IPS DF 4.7 (cell line): ENCODE measurements at regions not wholly inside any gene's neighbourhood (a gene's known extent, or its start where the extent isn't known, plus 50 kb on each side); places are given as distances from the start of the nearest gene placed in this dataset.
"Not testable (repeated sequence)": the region's sequence is repeated elsewhere in the genome, so short reads cannot be mapped to it uniquely, and the experiment has no call there.

Source experiments
- DNase-seq: peaks from one replicate; pipeline ENCODE4 v3.0.0-alpha.2; 2013; ENCODE audit warnings: low spot score; ENCODE audit errors: extremely low read depth

GRCh38 chr10:65566906-65567305 lies 1358.9 kb upstream of the LRRTM3 start:
- no peak for DNase-seq

- DNase-seq = peak; percentile 56
These were observed 1355.5 kb upstream of the LRRTM3 start for GRCh38 chr10:65570143-65571010.

- no peak for DNase-seq
These were observed 1354.7 kb upstream of the LRRTM3 start for GRCh38 chr10:65571011-65571570.

- DNase-seq = no peak
These were observed 1344.3 kb upstream of the LRRTM3 start for GRCh38 chr10:65581426-65582026.

GRCh38 chr10:65602182-65602865 lies 1323.5 kb upstream of the LRRTM3 start:
- no peak for DNase-seq

GRCh38 chr10:65611592-65611991 lies 1314.2 kb upstream of the LRRTM3 start:
- no peak for DNase-seq

- DNase-seq = no peak
These were observed 1310.8 kb upstream of the LRRTM3 start for GRCh38 chr10:65614956-65615565.

- DNase-seq = no peak
These were observed 1307.7 kb upstream of the LRRTM3 start for GRCh38 chr10:65618126-65618525.

GRCh38 chr10:65620404-65621048 lies 1305.3 kb upstream of the LRRTM3 start:
- DNase-seq = no peak

GRCh38 chr10:65622608-65623007 lies 1303.2 kb upstream of the LRRTM3 start:
- DNase-seq = no peak

GRCh38 chr10:65628493-65629139 lies 1297.2 kb upstream of the LRRTM3 start:
- DNase-seq = no peak

GRCh38 chr10:65660006-65660405 lies 1265.8 kb upstream of the LRRTM3 start:
- no peak for DNase-seq

- DNase-seq = no peak
These were observed 1255.7 kb upstream of the LRRTM3 start for GRCh38 chr10:65670087-65670486.

GRCh38 chr10:65670596-65670995 lies 1255.2 kb upstream of the LRRTM3 start:
- not testable (repeated sequence) for DNase-seq

- no peak for DNase-seq
These were observed 1250.6 kb upstream of the LRRTM3 start for GRCh38 chr10:65675236-65675635.

GRCh38 chr10:65684896-65685295 lies 1240.9 kb upstream of the LRRTM3 start:
- no peak for DNase-seq

- DNase-seq = no peak
These were observed 1224.6 kb upstream of the LRRTM3 start for GRCh38 chr10:65701168-65701776.

- no peak for DNase-seq
These were observed 1217.8 kb upstream of the LRRTM3 start for GRCh38 chr10:65708057-65708456.

GRCh38 chr10:65710306-65710705 lies 1215.5 kb upstream of the LRRTM3 start:
- no peak for DNase-seq

GRCh38 chr10:65719790-65720189 lies 1206.0 kb upstream of the LRRTM3 start:
- no peak for DNase-seq
